T-helper 1 cell treated with Interleukin-12 subunit alpha and Interleukin-12 subunit beta and Interleukin-4 antibody, amounts not matched to agents 30 μg/mL and 1 μg/mL, for 36 hours (primary cell): ENCODE measurements at regions not wholly inside any gene's neighbourhood (a gene's known extent, or its start where the extent isn't known, plus 50 kb on each side); places are given as distances from the start of the nearest gene placed in this dataset.
"Not testable (repeated sequence)": the region's sequence is repeated elsewhere in the genome, so short reads cannot be mapped to it uniquely, and the experiment has no call there.

Experiments used
- H3K27ac Mint-ChIP-seq: one replicate; pipeline ENCODE4 v1.8.0; 2021; ENCODE audit warnings: mild to moderate bottlenecking, mixed read lengths
- H3K27me3 Mint-ChIP-seq: one replicate; pipeline ENCODE4 v1.8.0; 2021; ENCODE audit warnings: low read depth, mixed read lengths
- H3K36me3 Mint-ChIP-seq: one replicate; pipeline ENCODE4 v1.8.0; 2021; ENCODE audit warnings: low read depth, mixed read lengths
- H3K4me1 Mint-ChIP-seq: one replicate; pipeline ENCODE4 v1.8.0; 2021; ENCODE audit warnings: low read depth, mixed read lengths
- H3K4me3 Mint-ChIP-seq: one replicate; pipeline ENCODE4 v1.8.0; 2021; ENCODE audit warnings: mild to moderate bottlenecking, moderate library complexity, mixed read lengths
- H3K9me3 Mint-ChIP-seq: one replicate; pipeline ENCODE4 v1.8.0; 2021; ENCODE audit warnings: mixed read lengths

DNA sequence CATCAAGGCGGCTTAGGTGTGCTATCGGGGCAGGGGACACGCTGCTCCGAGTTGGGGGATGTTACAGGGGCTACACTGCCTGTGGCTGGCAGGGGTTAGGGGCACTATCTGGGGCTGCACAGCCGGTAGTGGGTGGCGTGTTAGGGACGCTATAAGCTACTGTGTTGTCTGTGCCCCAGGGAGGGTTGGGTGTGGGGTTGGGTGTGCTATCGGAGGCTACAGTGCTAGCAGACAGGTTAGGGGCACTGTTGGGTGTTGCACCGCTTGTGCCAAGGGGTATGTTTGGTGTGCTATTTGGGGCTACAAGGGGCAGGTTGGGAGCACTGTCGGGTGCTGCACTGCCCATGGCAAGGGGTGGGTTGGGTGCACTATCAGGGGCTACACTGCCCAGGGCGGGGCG, 120.2 kb upstream of the VPREB1 start:
- no peaks in the 10 kb centered on the region for H3K36me3 Mint-ChIP-seq
- H3K27ac Mint-ChIP-seq, result no peak overlapping the region
- H3K4me3 Mint-ChIP-seq, result no peak overlapping the region
- no peaks in the 10 kb centered on the region for H3K4me1 Mint-ChIP-seq
- H3K27me3 Mint-ChIP-seq, result peaks cover 20% of the 10 kb centered on the region
- H3K9me3 Mint-ChIP-seq, result no peaks in the 10 kb centered on the region

DNA sequence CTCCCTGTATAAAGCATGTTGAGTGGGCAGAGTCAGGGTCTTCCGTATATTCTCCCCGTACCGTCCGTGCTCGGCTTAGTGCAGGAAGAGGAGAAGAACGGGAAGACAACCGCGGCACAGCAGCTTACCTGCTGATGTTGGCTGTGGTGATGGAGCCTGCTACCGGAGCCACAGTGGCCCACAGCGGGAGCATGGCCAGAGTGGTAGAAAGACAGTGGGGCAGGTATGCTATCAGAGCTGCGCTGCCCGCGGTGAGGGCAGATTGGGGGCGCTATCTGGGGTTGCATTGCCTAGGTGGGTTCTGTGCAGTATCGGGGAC, 120.7 kb upstream of the VPREB1 start:
- no peak overlapping the region for H3K4me3 Mint-ChIP-seq

DNA sequence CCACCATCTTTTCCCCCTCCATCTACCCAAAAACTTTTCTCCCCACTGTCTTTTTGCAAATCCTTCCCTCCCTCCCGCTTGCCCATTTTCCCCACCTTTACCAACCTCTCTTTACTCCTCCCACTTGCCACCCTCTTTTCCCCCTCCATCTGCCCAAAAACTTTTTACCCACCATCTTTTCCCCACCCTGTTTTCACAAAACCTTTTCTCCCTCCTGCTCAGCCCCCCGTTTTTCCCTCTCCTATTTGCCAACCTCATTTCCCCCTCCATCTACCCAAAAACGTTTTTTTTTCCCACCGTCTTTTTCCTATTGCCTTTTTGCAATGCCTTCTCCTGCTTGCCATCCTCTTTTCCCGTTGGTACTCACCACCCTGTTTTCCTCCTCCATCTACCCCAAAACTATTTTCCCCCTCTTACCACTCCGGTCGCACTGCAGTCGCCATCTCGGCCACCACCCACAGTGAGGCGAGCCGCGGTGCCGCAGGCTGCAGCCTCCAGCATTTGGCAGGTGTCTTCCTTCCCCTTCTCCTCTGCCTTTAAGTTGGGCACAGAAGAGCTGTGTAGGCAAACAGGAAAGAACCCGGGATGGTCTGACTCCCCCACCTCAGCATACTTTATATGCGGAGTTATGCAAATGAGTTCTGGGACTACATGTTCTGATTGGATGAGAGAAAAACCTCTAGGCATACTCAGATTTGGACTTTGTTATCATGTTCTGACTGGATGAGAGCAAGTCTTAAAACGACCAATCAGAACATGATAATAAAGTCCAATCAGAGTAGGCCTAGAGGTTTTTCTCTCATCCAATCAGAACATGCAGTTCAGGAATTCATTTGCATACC, 121.2 kb upstream of the VPREB1 start:
- Mint-ChIP-seq H3K9me3 (no peaks in the 10 kb centered on the region), H3K4me1 (no peaks in the 10 kb centered on the region), H3K27ac (no peak overlapping the region), H3K36me3 (no peaks in the 10 kb centered on the region), H3K4me3 (no peak overlapping the region), H3K27me3 (peaks cover 31% of the 10 kb centered on the region)

More for the DNA sequence above, 120.7 kb upstream of the VPREB1 start:
- Mint-ChIP-seq H3K4me1 (no peaks in the 10 kb centered on the region), H3K27ac (no peak overlapping the region), H3K36me3 (no peaks in the 10 kb centered on the region), H3K9me3 (no peaks in the 10 kb centered on the region), H3K27me3 (peaks cover 25% of the 10 kb centered on the region)

DNA sequence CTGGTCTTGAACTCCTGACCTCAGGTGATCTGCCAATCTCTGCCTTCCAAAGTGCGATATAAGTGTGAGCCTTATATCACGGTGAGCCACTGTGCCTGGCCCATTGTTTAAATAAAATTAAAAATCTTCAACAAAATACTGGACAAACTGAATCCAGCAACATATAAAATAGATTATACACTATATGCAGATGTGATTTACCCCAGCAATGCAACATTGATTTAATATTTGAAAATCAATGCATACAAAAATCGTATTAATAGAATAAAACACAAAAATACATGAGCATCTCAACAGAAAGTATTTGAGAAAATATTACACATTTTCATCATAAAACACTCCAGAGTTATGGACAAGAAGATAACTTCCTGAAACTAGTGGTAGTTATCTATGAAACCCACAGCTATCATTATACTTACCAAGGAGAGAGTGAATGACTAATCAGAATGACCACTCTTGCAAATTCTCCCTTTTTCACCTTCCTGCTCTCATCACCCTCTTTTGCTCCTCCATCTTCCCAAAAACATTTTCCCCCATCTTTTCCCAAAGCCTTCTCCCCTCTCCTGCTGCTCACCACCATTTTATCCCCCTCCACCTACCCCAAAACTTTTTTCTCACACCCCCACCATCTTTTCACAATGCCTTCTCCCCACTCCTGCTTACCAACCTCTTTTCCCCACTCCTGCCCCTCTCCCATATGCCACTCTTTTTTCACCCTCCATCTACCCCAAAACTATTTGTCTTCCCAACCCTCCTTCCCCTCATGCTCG, 122.1 kb upstream of the VPREB1 start:
- Mint-ChIP-seq H3K27ac (no peak overlapping the region), H3K4me1 (no peaks in the 10 kb centered on the region), H3K27me3 (peaks cover 33% of the 10 kb centered on the region), H3K36me3 (no peaks in the 10 kb centered on the region), H3K4me3 (no peak overlapping the region), H3K9me3 (no peaks in the 10 kb centered on the region)

DNA sequence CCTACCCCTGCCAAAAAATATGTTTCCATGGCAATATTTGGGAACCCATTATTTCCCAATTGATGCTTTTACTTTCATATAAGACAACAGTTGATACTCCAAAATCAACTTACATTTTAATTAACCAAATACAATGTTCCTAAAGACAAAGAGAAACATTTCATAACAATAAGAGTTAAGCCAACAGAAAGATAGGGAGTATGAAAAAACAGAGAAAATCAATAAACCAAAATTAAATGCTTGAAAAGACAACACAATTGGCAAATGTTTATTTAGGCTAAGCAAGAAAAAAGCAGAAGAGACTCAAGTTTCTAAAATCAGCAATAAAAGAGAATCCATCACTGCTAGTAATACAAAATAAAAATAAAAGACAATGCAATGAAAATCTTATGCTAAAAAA, 123.1 kb upstream of the VPREB1 start:
- Mint-ChIP-seq H3K27ac (no peak overlapping the region), H3K4me3 (no peak overlapping the region), H3K9me3 (no peaks in the 10 kb centered on the region), H3K36me3 (no peaks in the 10 kb centered on the region), H3K4me1 (no peaks in the 10 kb centered on the region), H3K27me3 (peaks cover 33% of the 10 kb centered on the region)

DNA sequence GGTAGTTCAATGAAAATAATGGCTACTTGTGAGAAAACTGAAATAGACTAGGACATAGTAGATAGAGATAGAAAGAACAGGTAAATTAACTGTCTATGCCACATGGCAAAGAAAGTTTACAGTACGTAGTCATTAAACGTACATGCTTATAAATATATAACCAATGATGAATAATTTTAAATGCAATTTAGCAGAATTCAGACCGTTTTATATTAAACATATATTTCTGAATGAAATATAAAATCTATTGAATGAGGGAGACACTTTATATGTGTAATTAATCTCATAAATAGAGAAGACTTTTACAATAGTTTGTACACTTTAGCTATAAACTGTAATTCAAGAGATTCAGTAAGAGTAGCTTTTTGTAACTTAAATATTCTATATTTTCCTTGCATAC, 124.4 kb upstream of the VPREB1 start:
- no peak overlapping the region for H3K4me3 Mint-ChIP-seq
- no peak overlapping the region for H3K27ac Mint-ChIP-seq
- H3K36me3 Mint-ChIP-seq, result no peaks in the 10 kb centered on the region
- no peaks in the 10 kb centered on the region for H3K9me3 Mint-ChIP-seq
- H3K4me1 Mint-ChIP-seq, result no peaks in the 10 kb centered on the region
- H3K27me3 Mint-ChIP-seq, result peaks cover 33% of the 10 kb centered on the region

DNA sequence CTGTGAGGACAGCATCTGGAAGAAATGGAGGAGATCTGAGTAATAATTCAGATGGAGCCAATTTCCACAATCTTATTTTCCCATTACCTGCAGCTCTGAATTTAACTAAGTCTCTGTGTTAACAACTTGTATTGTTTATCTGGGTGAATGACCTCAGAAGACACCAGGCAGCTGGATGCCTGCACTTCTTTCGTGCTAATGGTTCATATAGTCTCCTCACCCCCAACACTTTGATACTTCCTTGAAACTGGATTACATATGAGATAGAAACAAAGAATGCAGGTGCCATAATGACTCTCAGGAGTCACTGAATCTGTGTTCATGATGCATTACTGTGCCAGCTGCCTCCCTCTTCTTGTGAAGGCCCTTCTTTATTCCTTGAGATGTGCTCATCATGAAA, 125.6 kb upstream of the VPREB1 start:
- Mint-ChIP-seq H3K27ac (no peak overlapping the region), H3K27me3 (peaks cover 33% of the 10 kb centered on the region), H3K4me3 (no peak overlapping the region), H3K4me1 (no peaks in the 10 kb centered on the region), H3K36me3 (no peaks in the 10 kb centered on the region), H3K9me3 (no peaks in the 10 kb centered on the region)

DNA sequence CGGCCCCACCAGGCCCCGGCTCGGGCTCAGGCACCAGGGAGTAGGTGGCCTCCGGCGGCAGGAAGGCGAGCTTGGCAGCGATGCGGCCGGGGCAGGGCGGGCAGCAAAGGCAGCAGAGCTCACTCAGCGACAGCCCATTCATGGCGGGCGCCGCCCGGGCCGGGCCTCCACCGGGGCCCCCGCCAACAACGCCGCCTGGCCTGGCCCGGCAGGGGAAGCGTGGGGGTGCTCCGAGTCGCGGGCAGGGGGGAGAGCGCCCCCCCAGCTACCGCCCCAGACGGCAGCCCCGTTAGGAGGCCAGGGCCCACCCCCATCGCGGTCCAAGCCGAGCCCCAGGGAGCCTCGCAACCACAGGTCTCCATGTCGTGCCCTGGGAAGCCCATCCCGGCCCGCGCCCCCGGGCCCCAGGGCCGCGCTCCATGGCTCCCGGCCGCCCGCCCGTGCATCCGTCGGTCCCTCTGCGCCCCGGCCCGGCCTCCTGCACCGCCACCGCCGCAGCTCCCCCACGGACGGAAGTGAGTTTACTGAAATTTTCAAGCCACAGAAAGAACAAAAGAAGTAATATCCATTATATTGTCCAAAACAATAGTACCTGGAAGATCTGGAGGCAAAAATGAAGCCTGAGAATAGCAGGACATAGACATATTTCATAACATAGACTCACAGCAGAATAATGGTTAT, 126.6 kb upstream of the VPREB1 start:
- H3K36me3 Mint-ChIP-seq, H3K4me3 Mint-ChIP-seq, H3K27ac Mint-ChIP-seq: not testable (repeated sequence)

DNA sequence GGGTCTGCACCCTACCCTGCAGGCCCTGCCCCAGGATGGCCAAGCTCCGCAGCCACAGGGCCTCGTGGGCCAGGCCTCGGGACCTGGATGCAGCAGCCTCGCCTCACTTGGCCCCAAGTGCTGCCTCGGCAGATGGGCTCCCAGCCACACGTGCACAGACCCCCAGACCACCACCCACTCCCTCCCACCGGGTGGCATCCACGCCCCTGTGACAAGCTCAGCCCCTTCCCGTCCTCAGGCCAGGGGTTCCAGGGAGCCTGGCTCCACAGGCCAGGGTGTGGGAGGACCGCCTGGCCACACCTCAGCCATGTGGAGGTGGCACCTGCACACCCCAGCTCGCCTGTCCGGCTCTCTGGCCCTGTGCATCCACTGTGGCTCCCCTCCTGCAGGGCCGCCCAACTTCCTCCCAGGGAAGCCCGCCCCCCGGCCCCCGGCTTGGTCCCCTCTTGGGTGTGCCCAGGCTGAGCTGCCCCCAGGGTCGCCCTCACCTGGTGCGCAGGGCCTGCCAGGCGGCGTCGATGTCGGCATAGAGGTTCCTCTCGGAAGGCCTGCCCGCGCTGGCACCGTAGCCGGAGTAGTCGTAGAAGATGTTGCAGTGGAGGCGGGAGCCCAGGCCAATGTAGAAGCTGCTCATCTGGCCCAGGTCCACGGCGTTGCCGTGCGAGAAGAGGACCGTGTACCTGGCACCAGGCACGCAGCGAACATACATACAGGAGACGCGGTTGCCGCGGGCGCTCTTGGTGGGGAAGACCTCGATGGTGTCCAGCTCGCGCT, 127.4 kb upstream of the VPREB1 start:
- H3K4me3 Mint-ChIP-seq, H3K36me3 Mint-ChIP-seq, H3K9me3 Mint-ChIP-seq, H3K4me1 Mint-ChIP-seq, H3K27ac Mint-ChIP-seq: not testable (repeated sequence)
- peaks cover 24% of the 10 kb centered on the region for H3K27me3 Mint-ChIP-seq

More for the DNA sequence above, 126.6 kb upstream of the VPREB1 start:
- H3K9me3 Mint-ChIP-seq, H3K4me1 Mint-ChIP-seq: not testable (repeated sequence)
- peaks cover 30% of the 10 kb centered on the region for H3K27me3 Mint-ChIP-seq

DNA sequence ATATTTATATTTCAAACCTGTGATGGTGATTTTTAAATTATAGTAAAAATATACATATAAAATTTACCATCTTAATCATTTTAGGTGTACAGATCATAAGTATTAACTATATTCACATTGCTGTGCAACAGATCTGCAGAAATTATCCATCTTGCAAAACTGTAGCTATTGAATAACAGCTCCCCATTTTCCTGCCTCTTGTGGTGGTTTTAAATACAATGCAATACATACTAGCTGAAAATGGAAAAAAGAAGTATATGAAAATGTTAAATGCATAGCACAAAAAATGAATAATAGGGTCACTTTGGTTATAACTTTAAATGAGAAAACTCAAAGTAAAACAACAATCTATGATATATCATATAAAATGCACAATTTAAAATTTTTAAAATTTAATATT, 130.9 kb upstream of the VPREB1 start:
- peaks cover 6% of the 10 kb centered on the region for H3K27me3 Mint-ChIP-seq
- no peak overlapping the region for H3K27ac Mint-ChIP-seq
- H3K9me3 Mint-ChIP-seq, result no peaks in the 10 kb centered on the region
- H3K4me1 Mint-ChIP-seq, result peaks cover 18% of the 10 kb centered on the region
- H3K36me3 Mint-ChIP-seq, result no peaks in the 10 kb centered on the region
- H3K4me3 Mint-ChIP-seq, result no peak overlapping the region

DNA sequence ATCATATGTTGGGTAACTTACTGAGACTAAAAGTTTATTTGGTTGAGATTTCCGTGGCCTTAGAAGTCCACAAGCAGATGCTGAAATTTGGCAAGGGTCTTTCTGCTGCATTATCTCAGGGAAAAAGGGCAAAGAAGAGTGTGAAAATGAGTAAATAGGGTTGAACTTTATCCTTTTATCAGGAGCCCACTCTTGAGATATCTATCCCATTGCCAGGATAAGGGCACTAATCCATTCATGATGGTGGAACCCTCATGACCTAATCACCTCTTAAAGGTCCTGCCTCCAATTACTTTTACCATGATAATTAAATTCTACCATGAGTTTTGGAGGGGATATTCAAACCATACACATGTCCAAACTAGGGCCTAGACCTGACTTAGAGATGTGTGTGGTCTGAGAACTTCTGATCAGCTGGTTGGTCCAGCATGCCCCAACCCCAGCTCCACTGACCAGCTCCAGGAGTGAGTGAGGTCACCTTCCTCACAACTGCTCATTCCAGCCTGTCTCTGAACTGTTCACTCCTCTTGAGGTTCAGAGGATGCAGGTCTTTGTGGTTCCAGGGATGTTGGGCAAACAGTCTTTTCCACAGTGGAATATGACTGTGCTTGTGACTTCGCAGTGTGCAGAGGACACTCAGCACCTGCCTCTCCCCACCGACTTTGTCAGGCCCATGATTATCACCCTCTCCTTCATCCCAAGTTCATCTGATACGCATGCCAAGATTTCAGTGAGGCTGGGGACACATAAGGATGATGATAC, 130.1 kb upstream of the TOP3B start:
- no peak overlapping the region for H3K4me3 Mint-ChIP-seq
- peaks cover 3% of the 10 kb centered on the region for H3K27me3 Mint-ChIP-seq
- peak overlapping the region; percentile 33 for H3K27ac Mint-ChIP-seq
- H3K36me3 Mint-ChIP-seq, result no peaks in the 10 kb centered on the region
- H3K4me1 Mint-ChIP-seq, result peaks cover 18% of the 10 kb centered on the region
- no peaks in the 10 kb centered on the region for H3K9me3 Mint-ChIP-seq

DNA sequence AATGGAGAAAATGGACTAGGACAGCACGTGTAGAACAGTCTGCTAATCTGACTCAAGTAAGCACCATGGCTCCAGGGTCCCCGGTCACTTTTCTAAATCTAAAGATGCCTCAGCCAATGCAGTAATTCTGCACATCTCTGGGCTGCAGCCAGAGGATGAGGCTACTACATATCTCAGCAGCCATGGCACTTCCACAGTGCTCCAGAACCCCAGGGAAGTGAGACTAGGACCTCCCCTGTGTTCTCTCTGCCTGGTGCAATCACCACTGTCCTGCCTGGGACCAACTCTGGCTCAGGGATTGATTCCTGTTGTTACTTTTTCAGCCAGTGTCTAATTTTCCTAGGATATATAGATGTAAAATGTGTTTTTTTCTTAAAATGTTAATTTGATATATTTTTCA, 129.4 kb upstream of the TOP3B start:
- H3K27me3 Mint-ChIP-seq, result peaks cover 3% of the 10 kb centered on the region
- H3K4me3 Mint-ChIP-seq, result no peak overlapping the region
- H3K9me3 Mint-ChIP-seq, result no peaks in the 10 kb centered on the region
- no peaks in the 10 kb centered on the region for H3K36me3 Mint-ChIP-seq
- H3K27ac Mint-ChIP-seq, result peak overlapping the region; percentile 88
- H3K4me1 Mint-ChIP-seq, result peaks cover 18% of the 10 kb centered on the region

DNA sequence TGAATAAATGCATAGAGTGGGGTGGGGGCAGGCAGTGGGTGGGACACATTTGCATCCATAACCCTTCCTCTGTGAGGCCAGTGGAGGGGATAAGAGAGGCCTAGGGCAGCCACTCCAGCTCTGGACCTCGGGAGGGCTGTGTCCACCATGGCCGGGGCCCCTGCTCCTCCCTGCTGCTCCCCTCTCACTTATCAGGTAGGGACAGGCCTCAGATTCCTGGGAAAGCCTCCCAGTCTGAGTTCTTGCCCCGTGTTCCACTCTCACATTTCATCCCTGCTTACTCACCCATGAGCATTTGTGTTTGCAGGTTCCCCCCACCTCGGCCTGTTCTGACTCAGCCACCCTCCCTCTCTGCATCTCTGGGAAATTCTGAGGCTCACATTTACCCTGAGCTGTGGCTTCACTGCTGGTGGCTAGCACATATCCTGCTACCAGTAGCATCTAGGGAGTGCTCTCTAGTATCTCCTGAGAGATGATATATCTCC, 128.7 kb upstream of the TOP3B start:
- Mint-ChIP-seq H3K36me3 (no peaks in the 10 kb centered on the region), H3K9me3 (no peaks in the 10 kb centered on the region), H3K27ac (peak overlapping the region; percentile 88), H3K27me3 (peaks cover 3% of the 10 kb centered on the region), H3K4me1 (peaks cover 18% of the 10 kb centered on the region), H3K4me3 (peak overlapping the region; percentile 56)
